Fibroblast of lung (primary cell): ENCODE measurements at regions not wholly inside any gene's neighbourhood (a gene's known extent, or its start where the extent isn't known, plus 50 kb on each side); places are given as distances from the start of the nearest gene placed in this dataset.
"Not testable (repeated sequence)": the region's sequence is repeated elsewhere in the genome, so short reads cannot be mapped to it uniquely, and the experiment has no call there.

Experiments used
- DNase-seq, 2 donors: peaks; one replicate each; pipeline versions ENCODE4 v3.0.0 to v3.0.0-alpha.2; 2010; ENCODE audit warnings: low read depth in 2 of 2
- H2AFZ ChIP-seq: 2 replicates; pipeline ENCODE4 v1.5.1; 2012; ENCODE audit warnings: low read length, control low read depth, inconsistent platforms
- H3K27ac ChIP-seq: 2 replicates; pipeline ENCODE4 v1.5.1; 2011; ENCODE audit warnings: low read length, control low read depth; ENCODE audit not compliant: insufficient read depth
- H3K27me3 ChIP-seq: 2 replicates; pipeline ENCODE4 v1.5.1; 2011; ENCODE audit warnings: mild to moderate bottlenecking, low read length; ENCODE audit not compliant: control insufficient read depth, insufficient read depth
- H3K36me3 ChIP-seq: 2 replicates; pipeline ENCODE4 v1.5.1; 2011; ENCODE audit warnings: low read length; ENCODE audit not compliant: control insufficient read depth, insufficient read depth
- H3K4me1 ChIP-seq: 2 replicates; pipeline ENCODE4 v1.5.1; 2011; ENCODE audit warnings: low read length; ENCODE audit not compliant: control insufficient read depth, insufficient read depth; ENCODE audit errors: extremely low read depth
- H3K4me2 ChIP-seq: 2 replicates; pipeline ENCODE4 v1.5.1; 2011; ENCODE audit warnings: low read length, control low read depth; ENCODE audit not compliant: insufficient read depth; ENCODE audit errors: extremely low read depth
- H3K4me3 ChIP-seq, 4 experiments: fragments of 200-600 bp in 1 of 4; sonication (generic) in 1 of 4; replicated peaks in 1 of 4; 2 replicates each; pipeline ENCODE4 v1.5.1; 2011 to 2016; ENCODE audit warnings: low read length in 4 of 4, low read depth in 3 of 4, mild to moderate bottlenecking in 3 of 4, control low read depth in 2 of 4, inconsistent platforms in 1 of 4, mixed read lengths in 1 of 4; ENCODE audit not compliant: insufficient read depth in 1 of 4; ENCODE audit errors: control extremely low read depth in 1 of 4
- H3K79me2 ChIP-seq: 2 replicates; pipeline ENCODE4 v1.5.1; 2012; ENCODE audit warnings: mild to moderate bottlenecking, low read length, inconsistent platforms; ENCODE audit not compliant: control insufficient read depth, insufficient read depth
- H3K9ac ChIP-seq: 2 replicates; pipeline ENCODE4 v1.5.1; 2011; ENCODE audit warnings: mild to moderate bottlenecking, low read length, control low read depth; ENCODE audit not compliant: insufficient read depth
- H3K9me3 ChIP-seq: 2 replicates; pipeline ENCODE4 v1.5.1; 2012; ENCODE audit warnings: low read depth, low read length; ENCODE audit not compliant: control insufficient read depth, insufficient read depth
- H4K20me1 ChIP-seq: 2 replicates; pipeline ENCODE4 v1.5.1; 2011; ENCODE audit warnings: low read length; ENCODE audit not compliant: control insufficient read depth, insufficient read depth; ENCODE audit errors: extremely low read depth
- EZH2 ChIP-seq: IDR thresholded peaks from 2 replicates; pipeline ENCODE4 v1.5.1; 2012; ENCODE audit warnings: low read length, control low read depth, mild to moderate bottlenecking; ENCODE audit errors: missing control alignments
- TF ChIP-seq, protein P1 (sequence below), 2 donors: IDR thresholded peaks in 1 of 2; conservative IDR thresholded peaks in 1 of 2; 1 replicate in 1 of 2; 2 replicates in 1 of 2; pipeline ENCODE4 v1.5.1; 2011 to 2012; ENCODE audit warnings: low read length in 2 of 2, control low read depth in 1 of 2, inconsistent platforms in 1 of 2, low read depth in 1 of 2, mild to moderate bottlenecking in 1 of 2

- no peaks in the 10 kb centered on the region for H4K20me1 ChIP-seq
- H3K27ac ChIP-seq = no peak overlapping the region
- H3K4me1 ChIP-seq = no peaks in the 10 kb centered on the region
- H3K27me3 ChIP-seq = no peaks in the 10 kb centered on the region
- no peak for DNase-seq
- no peaks in the 10 kb centered on the region for H3K36me3 ChIP-seq
- H3K4me2 ChIP-seq = no peak overlapping the region
- no peaks in the 10 kb centered on the region for H3K79me2 ChIP-seq
- no peak overlapping the region for H3K9ac ChIP-seq
- no peaks in the 10 kb centered on the region for H3K9me3 ChIP-seq
- no peak overlapping the region for H3K4me3 ChIP-seq
- H2AFZ ChIP-seq = no peak overlapping the region
- TF ChIP-seq EZH2 = no peak
- TF ChIP-seq, protein P1, sequence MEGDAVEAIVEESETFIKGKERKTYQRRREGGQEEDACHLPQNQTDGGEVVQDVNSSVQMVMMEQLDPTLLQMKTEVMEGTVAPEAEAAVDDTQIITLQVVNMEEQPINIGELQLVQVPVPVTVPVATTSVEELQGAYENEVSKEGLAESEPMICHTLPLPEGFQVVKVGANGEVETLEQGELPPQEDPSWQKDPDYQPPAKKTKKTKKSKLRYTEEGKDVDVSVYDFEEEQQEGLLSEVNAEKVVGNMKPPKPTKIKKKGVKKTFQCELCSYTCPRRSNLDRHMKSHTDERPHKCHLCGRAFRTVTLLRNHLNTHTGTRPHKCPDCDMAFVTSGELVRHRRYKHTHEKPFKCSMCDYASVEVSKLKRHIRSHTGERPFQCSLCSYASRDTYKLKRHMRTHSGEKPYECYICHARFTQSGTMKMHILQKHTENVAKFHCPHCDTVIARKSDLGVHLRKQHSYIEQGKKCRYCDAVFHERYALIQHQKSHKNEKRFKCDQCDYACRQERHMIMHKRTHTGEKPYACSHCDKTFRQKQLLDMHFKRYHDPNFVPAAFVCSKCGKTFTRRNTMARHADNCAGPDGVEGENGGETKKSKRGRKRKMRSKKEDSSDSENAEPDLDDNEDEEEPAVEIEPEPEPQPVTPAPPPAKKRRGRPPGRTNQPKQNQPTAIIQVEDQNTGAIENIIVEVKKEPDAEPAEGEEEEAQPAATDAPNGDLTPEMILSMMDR (conservative IDR thresholded peaks at IDR 0.05 in 1 of 2, IDR thresholded peaks at IDR 0.05 in 1 of 2; ENCODE audit: low read depth in 1 of 2, low read length in 2 of 2) = no peak
These were observed 138.6 kb upstream of the FAM78B start for GRCh38 chr1:166305371-166305770.

GRCh38 chr1:166307261-166308188 lies 140.7 kb upstream of the FAM78B start:
- Histone ChIP-seq H3K79me2 (no peaks in the 10 kb centered on the region), H3K27me3 (no peaks in the 10 kb centered on the region), H4K20me1 (no peaks in the 10 kb centered on the region), H3K9ac (no peak overlapping the region), H3K27ac (no peak overlapping the region), H3K4me3 (no peak overlapping the region), H3K36me3 (no peaks in the 10 kb centered on the region), H3K9me3 (no peaks in the 10 kb centered on the region), H3K4me1 (no peaks in the 10 kb centered on the region), H3K4me2 (no peak overlapping the region), H2AFZ (no peak overlapping the region)
- TF ChIP-seq, protein P1 (conservative IDR thresholded peaks at IDR 0.05 in 1 of 2, IDR thresholded peaks at IDR 0.05 in 1 of 2; ENCODE audit: low read depth in 1 of 2, low read length in 2 of 2) = no peak
- TF ChIP-seq EZH2 = no peak
- DNase-seq = no peak

DNA sequence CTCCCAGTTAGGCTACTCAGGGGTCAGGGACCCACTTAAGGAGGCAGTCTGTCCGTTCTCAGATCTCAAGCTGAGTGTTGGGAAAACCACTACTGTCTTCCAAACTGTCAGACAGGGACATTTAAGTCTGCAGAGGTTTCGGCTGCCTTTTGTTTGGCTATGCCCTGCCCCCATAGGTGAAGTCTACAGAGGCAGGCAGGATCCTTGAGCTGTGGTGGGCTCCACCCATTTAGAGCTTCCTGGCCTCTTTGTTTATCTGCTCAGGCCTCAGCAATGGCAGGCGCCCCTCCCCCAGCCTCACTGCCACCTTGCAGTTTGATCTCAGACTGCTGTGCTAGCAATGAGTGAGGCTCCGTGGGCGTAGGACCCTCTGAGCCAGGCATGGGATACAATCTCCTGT lies 149.5 kb upstream of the FAM78B start:
- H3K36me3 ChIP-seq, H3K4me1 ChIP-seq, H3K9me3 ChIP-seq, H3K79me2 ChIP-seq, DNase-seq, H3K27ac ChIP-seq, H2AFZ ChIP-seq, H4K20me1 ChIP-seq, H3K4me2 ChIP-seq, H3K27me3 ChIP-seq, H3K4me3 ChIP-seq, H3K9ac ChIP-seq: not testable (repeated sequence)
